Neural cell (in vitro differentiated cells): ENCODE measurements at regions not wholly inside any gene's neighbourhood (a gene's known extent, or its start where the extent isn't known, plus 50 kb on each side); places are given as distances from the start of the nearest gene placed in this dataset.

Experiments
- CTCF ChIP-seq: fragments of 450-650 bp; IDR thresholded peaks from 2 replicates; pipeline ENCODE4 v1.5.1; 2014; ENCODE audit warnings: antibody characterized with exemption, mild to moderate bottlenecking, moderate library complexity; ENCODE audit not compliant: poor library complexity, severe bottlenecking
- EZH2 ChIP-seq: fragments of 200-600, 300-800 bp; shearing (Covaris generic), sonication (generic); IDR thresholded peaks from 2 replicates; pipeline ENCODE4 v1.6.1; 2014; ENCODE audit warnings: antibody characterized with exemption, low read length, borderline replicate concordance, mild to moderate bottlenecking; ENCODE audit not compliant: insufficient read depth, poor library complexity, severe bottlenecking
- POLR2AphosphoS5 ChIP-seq: IDR thresholded peaks from 2 replicates; pipeline ENCODE4 v1.6.1; 2012
- REST ChIP-seq: IDR thresholded peaks from 2 replicates; pipeline ENCODE4 v1.6.1; 2012; ENCODE audit warnings: borderline replicate concordance
- TAF1 ChIP-seq: IDR thresholded peaks from 2 replicates; pipeline ENCODE4 v1.6.1; 2012; ENCODE audit warnings: low read depth

GRCh38 chr3:81952141-81952540, 190.7 kb upstream of the GBE1 start:
- TF ChIP-seq CTCF (no peak), POLR2AphosphoS5 (no peak), EZH2 (no peak), TAF1 (no peak), REST (no peak)
